NCI-H748 (cell line): ENCODE measurements at regions not wholly inside any gene's neighbourhood (a gene's known extent, or its start where the extent isn't known, plus 50 kb on each side); places are given as distances from the start of the nearest gene placed in this dataset.
A peak's percentile ranks its signal among the peaks of the same experiment; 100 is the strongest.
"Not testable (repeated sequence)": the region's sequence is repeated elsewhere in the genome, so short reads cannot be mapped to it uniquely, and the experiment has no call there.

Experiments
- DNase-seq: peaks from one replicate; lab custom pipeline; 2025; ENCODE audit not compliant: unreplicated experiment; lab: John Stamatoyannopoulos, UW

DNA sequence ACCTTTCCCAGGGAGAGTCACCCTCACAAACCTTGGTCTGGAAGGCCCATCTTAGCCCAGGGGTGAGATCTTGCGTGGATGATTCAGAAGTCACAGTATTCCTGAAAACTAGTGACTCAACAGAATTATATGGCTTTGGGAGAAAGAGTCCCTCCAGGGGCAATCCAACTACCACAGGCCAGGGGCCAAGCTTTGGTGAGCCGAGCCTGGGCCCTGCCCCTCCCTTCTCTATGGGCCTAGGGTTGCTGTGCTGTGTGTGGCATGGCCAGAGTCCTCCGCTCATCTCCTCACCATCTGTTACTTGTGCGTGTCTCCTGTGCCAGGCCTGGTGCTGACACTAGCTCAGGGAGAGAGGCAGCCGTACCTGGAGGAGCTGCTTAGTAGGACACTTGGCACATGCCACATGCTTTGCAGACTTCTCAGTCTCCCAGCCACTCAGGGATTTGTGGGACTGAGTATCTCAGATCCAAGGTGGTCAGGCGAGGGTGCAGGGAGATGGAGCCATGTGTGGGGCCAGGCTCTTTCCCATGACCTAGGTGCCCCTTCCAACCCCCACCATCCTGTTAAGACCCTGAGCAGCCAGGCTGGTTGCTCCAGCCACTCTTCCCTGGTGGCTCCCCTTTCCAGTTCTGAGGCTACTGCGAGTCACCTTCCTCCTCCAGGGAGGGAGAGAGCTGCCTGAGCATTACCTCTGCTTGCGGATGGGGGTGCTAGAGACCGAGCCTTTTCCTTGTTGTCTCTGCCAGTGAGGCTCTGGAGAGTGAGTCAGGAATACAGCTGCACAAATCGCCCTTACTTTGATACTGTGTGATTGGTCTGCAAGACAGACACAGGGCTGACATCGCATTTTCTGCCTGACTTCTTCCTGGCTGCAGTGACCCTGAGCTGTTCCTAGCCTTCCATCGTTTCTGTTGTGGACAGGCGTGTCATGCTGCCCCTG lies 94.1 kb downstream of the SLC25A47 start:
- DNase-seq = no peak

DNA sequence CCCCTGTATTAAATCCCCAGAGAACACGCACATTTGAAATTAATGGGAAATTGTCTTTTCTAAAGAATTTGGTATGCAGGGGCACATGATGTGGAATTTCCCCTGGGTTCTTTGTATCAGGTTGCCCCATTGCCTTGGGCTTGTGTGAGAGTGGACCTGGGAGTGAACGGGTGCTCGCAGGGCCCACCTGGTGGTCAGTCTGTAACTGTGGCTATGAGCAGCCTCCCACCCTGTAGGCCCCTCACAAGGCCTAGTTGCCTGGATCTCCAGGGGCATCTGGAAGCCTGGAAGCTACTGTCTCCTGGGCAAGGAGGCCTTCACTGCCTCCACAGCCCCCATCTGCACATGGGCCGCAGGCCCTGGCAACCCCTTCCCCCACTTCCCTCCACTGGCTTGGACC lies 96.7 kb downstream of the SLC25A47 start:
- no peak for DNase-seq

DNA sequence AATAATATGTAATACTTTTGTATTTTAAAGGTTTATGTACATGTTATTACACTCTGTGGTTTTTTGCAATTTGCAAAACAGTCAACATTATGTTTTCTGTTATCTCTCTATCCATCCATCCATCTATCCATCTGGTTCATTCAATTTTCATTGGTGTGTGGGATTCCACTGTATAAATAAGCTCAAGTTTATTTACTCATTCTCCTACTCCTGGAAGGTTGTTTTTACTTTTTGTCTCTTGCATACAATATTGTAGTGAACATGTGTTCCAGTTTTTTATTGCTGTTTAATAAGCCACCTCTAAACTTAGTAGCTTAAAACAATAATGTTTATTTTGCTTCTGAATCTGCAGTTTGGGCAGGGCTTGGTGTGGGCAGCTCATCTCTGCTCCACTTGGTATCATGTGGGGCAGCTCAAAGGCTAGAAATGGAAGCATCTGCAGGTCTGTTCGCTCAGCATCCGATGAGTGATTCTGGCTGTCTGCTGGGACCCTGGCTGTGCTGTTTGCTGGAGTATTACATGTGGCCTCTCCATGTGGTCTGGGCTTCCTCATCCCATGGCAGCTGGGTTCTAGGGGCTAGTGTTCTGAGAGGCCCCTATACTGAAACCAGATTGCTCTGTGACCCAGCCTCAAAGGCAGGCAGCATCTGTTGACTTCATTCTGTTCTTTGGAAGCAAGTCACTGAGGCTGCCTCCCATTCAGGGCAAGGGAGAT lies 98.8 kb downstream of the SLC25A47 start:
- no peak for DNase-seq

DNA sequence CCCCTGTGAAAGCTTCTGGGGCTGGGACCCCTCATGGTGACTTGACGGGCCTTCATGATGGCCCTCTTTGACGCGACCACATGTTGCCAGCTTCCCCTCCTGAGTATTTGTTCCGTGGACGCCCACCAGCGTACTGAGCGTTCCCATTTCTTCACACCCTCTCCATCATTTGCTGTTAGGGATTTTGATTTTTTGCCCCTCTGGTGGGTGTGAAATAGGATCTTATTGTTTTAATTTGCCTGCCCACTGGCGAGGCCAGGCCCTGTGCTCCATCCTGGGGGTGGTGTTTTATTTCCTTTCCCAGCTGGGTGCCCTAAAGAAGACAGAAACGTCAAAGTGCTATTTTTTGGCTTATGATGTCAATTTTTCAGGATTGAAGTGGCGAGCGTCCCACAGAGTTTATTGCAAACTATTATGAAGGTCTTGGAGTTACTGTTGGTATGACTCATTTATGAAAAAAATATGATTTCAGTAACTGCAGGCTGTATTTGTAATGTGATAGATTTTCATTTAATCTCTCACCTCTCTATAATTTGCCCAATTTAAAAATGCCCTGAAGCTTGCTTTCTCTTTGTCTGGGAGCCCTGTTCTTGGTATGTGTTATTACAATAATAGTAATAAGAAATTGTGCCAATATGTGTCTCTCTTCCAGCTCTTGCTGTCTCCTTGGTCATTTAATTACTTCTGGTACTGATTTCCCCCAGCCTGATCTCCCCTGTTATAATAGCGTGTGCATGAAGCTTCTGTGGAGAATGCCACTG lies 99.6 kb downstream of the SLC25A47 start:
- no peak for DNase-seq

DNA sequence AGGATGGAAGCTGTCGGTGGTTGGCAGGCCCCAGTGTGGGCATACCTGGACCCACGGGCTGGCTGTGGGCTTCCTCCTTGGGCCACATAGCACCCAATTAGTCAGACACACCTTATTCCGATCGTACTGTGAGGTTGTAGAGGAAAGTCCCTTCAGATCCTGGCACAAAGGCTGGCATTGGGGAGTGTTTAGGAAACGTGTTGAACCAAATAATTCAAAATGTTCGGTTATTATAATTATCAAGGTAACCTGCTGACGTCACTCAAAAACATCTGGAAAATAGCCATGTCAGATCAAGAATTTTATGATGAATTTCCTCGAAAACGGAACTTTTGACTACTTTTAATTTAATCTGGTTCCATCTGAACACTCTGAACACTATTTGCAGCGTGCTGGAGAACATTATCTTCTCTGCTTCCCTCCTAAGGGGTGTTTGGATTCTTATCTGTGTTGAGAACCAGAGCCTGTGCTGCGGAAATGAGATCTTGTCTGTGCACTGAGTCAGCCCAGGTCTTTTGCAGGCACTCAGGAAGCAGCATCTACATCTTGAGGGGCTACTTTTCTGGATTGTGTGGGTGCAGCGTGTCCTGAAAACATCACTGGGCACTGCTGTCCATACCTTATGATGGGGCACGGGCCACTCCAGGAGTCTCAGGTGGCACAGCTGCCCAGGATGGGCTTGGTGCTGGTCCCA lies 100.3 kb downstream of the SLC25A47 start:
- no peak for DNase-seq

DNA sequence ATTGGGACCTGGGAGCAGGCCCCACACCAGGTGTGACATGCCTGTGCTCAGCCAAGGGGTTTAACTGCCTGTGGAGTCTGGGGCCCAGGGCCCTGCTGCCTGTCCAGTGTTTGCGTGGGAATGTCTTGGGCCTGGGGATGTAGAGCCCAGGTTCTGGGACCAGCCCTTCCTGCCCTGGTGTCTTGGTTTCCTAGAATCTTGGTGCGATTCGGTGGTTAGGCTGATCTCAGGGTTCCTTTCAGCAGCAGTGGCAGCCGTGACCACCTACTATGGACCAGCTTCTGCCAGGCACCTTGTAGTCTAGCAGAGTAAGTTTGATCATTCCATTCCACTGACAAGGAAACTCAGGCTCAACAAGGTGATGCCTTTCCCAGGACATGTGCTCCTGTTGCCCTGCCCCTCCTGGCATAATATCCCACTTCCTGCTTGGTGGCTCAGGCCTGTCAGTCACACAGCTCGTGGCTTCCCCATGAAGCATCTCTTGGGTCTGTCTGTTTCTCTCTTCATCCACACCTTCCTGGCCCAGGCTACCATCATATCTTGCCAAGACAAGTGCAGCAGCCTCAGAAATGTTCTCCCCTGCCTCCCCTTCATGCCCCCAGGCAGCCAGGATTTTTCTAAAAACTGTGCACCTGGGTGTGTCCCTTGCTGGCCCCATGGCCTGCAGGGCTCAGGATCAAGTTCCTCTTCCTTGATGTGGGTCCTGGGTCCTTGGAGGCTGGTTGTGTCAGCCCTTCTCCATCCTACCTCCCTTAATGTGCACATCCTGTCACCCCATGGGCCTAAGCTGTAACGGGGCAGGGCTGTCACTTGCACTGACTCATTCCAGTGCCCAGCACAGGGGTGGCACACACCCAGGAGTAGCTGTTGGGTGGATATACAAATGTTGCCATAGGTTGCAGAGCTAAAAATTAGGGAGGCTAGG lies 101.6 kb downstream of the SLC25A47 start:
- no peak for DNase-seq

DNA sequence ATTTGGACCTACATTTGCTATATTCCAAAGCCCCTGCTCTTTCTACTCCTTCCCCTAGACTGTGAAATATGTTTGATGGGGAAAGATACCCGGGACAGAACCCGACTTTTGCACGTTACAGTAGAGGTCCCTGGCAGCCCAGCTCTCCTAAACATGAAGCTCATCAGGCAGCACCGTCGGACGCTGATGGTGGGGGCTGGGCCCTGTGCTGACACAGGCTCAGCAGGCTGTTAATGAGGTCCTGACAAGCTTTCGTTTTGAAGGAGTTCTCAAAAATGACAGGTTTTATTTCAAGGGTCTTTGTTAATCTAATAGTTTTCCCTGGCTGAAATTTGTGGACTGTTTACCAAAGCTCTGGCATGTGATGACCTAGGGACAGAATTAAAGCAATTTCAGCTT lies 102.3 kb downstream of the SLC25A47 start:
- no peak for DNase-seq

DNA sequence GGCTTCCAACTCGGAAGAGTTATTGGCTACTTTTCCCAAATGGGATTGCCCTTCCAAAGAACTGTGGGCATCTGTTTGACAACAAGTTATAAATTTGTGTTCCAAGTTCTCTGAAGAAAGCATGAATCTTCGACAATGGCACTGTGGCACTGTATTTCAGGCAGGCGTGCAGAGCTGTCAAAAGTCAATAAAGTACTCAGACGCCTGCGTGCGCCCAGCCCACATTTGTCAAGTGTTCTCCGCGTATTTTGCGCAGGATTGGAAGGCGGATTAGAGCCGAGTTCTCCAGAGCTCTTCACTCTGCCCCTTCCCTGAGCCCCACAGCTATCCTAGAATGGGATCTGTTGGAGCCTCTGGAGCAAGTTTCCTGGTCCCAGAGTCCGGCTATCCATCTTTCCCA lies 103.2 kb downstream of the SLC25A47 start:
- DNase-seq = peak; percentile 17

DNA sequence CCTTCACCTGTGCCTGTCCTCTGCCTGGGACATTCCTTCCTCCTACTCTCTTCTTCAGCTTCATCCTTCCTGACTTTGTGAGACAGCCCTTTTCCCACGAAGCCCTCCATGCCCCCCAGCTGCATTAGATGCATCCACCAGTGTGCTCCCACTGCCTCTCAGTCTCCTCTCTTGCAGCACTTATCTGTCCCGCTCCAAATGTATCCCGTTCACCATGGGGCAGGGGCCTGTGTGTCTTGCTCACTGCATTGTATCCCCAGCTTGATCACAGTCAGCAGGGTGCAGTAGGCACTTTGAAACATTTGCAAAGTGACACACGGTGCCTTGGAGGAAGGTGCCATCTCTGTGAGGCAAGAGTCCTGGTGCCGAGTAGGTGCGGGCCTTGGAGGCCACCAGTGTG lies 104.0 kb downstream of the SLC25A47 start:
- DNase-seq = no peak

DNA sequence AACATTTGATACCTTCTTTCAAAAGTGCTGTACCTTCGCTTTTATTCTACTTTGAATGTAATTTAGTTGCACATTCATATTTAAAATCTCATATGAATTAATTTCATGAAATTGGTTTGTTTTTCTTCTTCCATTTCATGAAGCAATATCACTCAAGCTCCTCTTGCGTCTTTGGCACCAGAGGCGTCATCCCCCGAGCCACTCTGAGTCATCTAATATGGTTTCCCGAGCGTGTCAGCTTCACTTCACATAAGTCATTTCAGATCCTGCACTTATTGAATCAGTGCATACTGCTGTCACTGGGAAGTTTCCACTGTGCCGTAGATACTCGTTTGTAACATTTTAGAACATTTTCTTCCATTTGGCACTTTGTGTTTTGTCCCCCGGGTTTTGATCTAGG lies 105.6 kb downstream of the SLC25A47 start:
- DNase-seq = no peak

DNA sequence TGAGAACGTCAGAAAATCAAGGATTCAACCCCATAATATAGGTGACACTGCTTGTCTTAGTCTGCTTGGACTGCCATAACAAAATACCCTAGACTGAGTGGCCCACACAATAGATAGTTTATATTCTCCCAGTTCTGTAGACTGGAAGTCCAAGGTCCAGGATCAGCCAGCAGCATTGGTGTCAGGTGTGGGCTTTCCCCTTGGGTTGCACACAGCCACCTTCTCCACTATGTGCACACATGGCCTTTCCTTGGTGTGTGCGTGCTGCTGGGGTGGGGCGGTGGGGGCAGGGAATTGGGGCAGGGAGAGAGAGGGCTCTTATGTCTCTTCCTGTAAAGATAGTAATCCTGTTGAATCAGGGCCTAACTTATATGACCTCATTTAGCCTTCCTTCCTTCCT lies 106.4 kb downstream of the SLC25A47 start:
- DNase-seq = no peak

DNA sequence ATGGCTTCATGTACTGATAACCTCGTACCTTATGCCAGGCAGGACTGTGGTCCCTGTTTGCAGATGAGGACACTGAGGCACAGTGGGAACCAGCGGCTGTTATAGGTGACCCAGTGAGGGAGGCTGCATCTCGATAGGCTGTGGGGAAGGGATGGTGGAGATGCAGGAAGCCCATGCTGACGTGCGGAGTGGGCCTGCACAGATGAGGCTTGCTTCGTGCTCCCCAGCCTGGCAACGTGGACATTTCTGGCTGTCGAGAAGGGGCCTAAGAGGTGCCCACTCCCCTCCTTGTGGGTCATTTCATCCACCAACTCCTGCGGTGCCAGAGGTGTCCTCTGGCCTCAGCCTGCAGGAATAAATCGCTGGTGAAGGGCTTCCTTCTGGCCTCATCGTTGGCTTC lies 107.4 kb downstream of the SLC25A47 start:
- DNase-seq = no peak

DNA sequence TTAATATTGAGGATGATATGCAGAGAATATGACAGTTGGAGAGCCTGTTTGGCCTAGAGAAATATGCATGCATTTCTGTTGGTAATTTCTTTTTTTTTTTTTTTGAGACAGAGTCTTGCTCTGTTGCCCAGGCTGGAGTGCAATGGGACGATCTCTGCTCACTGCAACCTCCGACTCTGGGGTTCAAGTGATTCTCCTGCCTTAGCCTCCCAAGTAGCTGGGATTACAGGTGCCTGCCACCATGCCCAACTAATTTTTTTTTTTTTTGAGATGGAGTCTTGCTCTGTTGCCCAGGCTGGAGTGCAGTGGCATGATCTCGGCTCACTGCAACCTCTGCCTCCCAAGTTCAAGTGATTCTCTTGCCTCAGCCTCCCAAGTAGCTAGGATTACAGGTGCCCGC lies 108.3 kb downstream of the SLC25A47 start:
- not testable (repeated sequence) for DNase-seq

DNA sequence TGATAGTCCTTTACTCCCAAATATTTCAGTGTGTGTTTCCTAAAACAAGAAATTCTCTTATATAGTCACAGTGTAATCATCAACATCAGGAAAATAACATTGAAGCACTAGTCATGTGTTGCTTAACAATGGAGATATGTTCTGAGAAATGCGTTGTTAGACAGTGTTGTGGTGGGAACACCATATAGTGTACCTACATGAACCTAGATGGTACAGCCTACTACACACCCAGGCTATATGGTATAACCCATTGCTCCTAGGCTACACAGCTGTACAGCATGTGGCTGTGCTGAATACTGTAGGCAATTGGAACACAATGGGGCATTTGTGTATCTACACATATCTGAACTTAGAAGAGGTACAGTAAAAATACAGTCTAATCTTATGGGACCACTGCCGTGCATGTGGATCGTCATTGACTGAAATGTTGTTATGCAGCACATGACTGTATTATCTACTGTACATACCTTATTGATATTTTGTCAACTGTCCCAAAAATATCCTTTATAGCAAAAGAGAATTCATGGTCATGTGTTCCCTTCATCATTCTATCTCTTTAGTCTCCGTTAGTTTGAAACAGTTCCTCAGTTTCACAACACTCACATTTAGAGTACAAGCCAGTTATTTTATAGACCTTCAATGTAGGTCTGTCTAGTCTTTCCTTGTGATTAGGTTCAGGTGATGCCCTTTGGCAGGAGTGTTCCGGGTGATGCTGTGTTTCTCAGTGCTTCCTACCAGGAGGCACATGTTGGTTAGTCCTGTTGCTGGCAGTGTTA lies 109.7 kb downstream of the SLC25A47 start:
- DNase-seq = no peak

DNA sequence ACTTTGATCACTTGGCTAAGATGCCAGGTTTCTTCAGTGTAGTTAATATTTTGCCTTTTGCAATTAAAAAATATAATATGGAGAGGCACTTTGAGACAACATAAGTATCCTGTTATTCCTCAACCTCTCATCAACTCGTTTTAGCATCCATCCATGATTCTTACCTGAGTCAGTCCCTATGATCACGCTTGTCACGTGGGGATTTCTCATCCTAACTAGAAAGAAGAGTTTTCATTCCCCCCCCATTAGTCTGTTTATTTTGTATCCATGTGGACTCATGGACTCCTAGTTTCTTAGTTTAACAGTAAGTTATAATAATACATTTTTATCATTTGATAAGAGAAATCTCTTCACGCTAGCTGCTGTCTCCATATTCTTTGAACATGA lies 110.3 kb downstream of the SLC25A47 start:
- no peak for DNase-seq

DNA sequence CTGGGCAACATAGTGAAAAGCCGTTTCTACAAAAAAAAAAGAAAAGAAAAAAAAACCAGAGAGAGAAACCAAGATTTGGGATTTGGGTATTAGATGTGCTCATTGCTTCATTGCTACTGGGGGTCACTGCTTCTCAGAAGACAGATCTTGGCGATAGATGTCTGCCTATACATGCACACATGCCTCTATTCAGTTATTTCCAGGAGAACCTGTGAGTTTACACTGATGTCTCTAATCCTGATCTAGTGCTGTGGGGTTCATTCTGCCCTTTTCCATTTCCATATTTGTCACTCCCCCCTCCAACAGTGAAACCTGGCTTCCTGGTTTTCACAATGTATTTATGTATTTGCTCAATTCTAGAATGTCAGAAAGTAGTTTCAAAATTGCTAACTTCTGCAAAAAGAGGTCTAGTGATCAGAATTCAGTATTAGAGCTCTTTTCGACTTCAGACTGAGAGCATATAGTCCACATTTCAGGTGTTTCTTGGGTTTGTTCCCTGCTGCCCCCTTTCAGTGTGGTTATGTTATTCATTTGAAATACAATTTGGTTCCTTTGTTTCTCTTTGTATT lies 111.0 kb downstream of the SLC25A47 start:
- no peak for DNase-seq

DNA sequence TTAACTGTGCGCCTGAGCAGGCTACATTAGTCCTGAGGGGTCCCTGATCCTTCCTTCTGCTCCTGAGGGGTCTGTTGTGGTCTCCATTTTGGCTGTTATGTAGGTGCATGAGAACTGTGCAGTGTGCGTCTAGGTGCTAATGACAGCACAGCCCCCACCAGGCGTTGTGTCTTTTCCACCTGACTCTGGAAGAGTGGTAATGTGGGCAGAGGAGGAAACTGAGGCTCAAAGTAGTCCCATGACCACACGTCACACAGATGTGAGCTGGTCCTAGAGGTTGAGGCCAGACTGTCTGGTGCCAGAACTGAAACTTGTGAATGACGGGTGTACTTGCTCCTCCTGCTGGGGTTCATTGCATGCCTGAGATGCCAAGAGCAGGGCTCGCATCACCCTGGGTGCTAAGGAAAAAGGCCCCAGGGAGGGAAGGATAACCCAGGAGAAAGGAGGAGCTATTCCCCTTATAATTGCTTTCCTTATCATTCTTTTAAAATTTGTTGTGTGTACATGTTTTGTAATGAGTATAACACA lies 111.8 kb downstream of the SLC25A47 start:
- no peak for DNase-seq

DNA sequence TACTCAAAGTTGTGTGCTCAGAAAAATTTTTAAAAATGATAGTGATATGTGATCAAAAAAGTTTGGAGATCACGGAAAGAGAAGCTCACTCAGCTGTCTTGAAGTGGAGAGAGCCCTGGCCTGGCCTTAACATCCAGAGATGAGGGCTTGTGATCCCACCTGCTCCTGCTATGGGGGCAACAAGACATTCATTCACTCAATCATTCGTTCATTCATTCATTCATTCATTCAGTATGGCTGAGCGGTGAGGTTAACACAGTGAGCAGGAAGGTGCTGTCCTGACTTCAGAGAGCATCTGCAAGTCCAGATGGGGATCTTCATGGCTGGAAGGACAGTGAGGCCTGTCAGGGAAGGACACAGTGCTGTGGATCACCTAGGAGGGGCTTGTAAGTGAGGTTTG lies 112.3 kb downstream of the SLC25A47 start:
- DNase-seq = no peak
